GM13976 (cell line): ENCODE measurements at regions not wholly inside any gene's neighbourhood (a gene's known extent, or its start where the extent isn't known, plus 50 kb on each side); places are given as distances from the start of the nearest gene placed in this dataset.

Experiments
- DNase-seq: peaks from one replicate; pipeline ENCODE4 v3.0.0; 2012; ENCODE audit warnings: low spot score
- CTCF ChIP-seq: IDR thresholded peaks from 2 replicates; pipeline ENCODE4 v1.5.1; 2012; ENCODE audit warnings: borderline replicate concordance, mild to moderate bottlenecking; ENCODE audit not compliant: insufficient read depth; ENCODE audit errors: extremely low read depth, missing control alignments, control extremely low read depth
- in situ Hi-C: fragments of 300-500 bp; cut with MboI; formaldehyde crosslinking; loops from one replicate; pipeline ENCODE4 v1.12.0; 2022; ENCODE audit warnings: low sequenced_read_pairs, mixed read lengths, inconsistent platforms; ENCODE audit not compliant: unreplicated experiment

GRCh38 chr11:41866525-41866924 lies 407.1 kb upstream of the LRRC4C start:
- in situ Hi-C loops = no loop called here
- no peak for TF ChIP-seq CTCF
- no peak for DNase-seq

DNA sequence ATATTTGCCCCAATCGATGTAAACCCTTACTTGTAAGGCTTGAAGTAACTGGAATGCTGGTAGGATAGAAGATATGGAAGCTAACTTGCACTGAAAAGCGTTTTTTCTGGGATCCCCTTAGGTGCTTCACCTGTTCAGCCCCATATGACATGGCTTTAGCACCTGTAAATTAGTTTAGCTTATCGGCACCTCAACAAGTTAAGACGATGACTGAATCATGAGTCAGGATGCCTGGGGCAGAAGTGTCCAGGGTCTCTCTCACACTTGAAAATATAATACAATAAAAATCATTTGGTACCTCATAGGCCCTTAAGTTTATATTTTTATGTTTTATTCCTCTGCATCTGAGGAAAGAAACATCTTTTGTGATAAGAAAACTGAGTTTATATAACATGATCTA lies 409.2 kb upstream of the LRRC4C start:
- DNase-seq = no peak
- no peak for TF ChIP-seq CTCF
- in situ Hi-C loops = no loop called here

DNA sequence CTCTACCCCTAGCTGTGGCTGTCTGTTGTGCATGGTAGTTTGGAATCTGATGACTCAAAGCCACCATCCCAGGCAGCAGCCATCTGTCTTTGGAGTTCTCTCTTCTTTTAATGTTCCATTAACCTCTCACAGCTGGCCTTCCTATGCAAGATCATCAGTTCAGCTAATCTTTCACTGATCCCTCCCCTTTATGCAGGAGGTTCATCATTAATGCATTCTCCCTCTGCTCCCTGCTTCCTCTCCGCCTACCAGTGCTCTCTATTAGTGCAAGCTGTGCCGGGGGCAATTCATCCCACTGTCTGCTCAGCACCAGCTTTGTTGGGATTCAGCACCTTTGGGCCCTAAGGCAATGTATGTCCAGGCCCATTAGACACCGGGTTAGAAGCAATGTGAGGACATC lies 413.0 kb upstream of the LRRC4C start:
- no peak for DNase-seq
- in situ Hi-C loops = no loop called here
- TF ChIP-seq CTCF = no peak

DNA sequence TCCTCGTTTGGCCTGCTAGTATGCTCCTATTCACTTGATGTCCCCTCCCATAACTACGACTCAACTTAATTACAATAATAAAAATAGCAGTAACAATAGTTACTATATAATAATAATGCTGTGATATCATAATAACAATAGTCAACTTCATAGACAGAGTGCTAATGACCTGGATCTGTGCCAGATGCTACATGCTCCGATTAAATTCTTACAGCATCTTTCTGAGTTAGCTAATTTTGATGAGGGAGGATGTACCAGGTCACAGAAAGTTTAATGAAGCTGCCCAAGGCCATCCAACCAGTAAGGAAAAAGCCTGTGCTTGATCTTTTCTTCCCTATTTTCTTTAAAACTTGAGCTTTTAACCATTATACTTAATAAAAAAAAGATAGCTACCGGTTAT lies 413.4 kb upstream of the LRRC4C start:
- in situ Hi-C loops = no loop called here
- TF ChIP-seq CTCF = no peak
- DNase-seq = no peak

DNA sequence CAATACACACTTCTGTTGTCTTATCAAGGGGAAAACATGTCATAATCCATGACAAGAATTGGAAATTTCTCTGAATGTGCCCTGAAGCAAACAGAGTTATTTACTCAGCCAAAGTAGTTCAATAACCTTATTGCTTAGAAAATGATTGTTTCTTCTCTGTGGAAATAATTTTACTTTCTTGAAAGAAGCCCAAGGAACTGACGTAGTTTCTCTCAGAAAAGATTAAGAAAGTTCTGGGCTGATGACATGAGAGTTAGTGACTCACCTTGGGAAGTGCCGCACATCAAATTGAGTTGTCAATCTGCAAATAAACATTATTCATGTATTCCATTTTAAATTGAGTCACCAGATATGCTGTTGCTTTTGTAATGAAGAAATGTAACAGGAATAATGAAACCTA lies 418.6 kb upstream of the LRRC4C start:
- DNase-seq = no peak
- TF ChIP-seq CTCF = no peak
- in situ Hi-C loops = no loop called here

GRCh38 chr11:41879214-41879613 lies 419.8 kb upstream of the LRRC4C start:
- no peak for DNase-seq
- TF ChIP-seq CTCF = no peak
- in situ Hi-C loops = no loop called here

- in situ Hi-C loops = no loop called here
Measured at GRCh38 chr11:41895081-41895480, 435.6 kb upstream of the LRRC4C start.

More at GRCh38 chr11:41895081-41895480, 435.6 kb upstream of the LRRC4C start:
- no peak for TF ChIP-seq CTCF
- no peak for DNase-seq
